ENCODE measurements at regions not wholly inside any gene's neighbourhood (a gene's known extent, or its start where the extent isn't known, plus 50 kb on each side); places are given as distances from the start of the nearest gene placed in this dataset.

DNA sequence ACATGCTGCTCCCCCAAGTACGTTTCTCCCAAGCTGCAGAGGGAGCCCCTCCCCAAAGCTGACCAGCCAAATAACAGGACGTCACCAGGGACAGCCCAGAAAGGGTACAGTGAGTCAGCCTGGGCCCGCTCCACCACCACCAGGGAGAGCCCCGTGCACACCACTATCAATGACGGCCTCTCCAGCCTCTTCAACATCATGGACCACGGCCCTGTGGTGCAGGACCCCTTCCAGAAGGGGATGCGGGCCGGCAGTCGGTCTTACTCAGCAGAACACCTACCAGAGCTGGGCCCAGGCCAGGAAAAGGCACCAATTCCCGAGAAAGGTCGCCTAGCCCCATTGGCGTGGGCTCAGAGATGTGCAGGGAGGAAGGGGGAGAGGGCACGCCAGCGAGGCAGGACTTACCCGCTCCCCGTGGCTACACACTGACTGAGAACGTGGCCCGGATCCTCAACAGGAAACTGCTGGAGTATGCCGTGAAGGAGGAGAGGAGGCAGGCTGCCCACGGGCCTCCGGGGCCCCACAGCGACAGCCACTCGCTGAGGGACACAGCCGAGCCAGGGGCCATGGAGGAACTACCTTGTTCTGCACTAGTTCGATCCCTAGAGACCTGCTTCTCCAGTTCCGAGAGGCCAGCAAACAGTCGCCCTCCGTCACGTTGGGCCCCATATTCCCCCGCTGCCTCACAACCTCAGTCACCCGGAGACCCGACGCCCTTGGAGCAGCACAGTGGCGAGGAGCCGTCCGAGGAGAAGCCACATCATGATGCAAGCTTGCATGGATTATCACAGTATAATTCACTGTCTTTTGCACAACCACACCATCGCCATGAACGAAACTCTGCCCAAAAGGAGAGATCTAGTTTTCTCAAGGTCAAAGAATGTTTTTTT, 815.9 kb upstream of the KLHL1 start:
- Histone ChIP-seq H3K23ac (ENCODE audit: insufficient read length, low read depth, low read length) (no peak overlapping the region), H4K5ac (ENCODE audit: insufficient read length, low read depth, low read length) (no peak overlapping the region), H3T11ph (ENCODE audit: low read length) (no peak overlapping the region), H2AK5ac (ENCODE audit: insufficient read length, low read length) (no peak overlapping the region), H3K23me2 (ENCODE audit: insufficient read length, low read depth, low read length, poor library complexity, severe bottlenecking) (no peaks in the 10 kb centered on the region), H3K14ac (ENCODE audit: insufficient read depth, low read length) (no peak overlapping the region), H3K9ac (ENCODE audit: extremely low read depth, insufficient read length, low read length) (no peak overlapping the region), H4K20me1 (ENCODE audit: control insufficient read depth, insufficient read depth, insufficient read length) (no peaks in the 10 kb centered on the region), H2BK5ac (ENCODE audit: insufficient read length, low read length) (no peak overlapping the region), H3K4me2 (ENCODE audit: insufficient read depth, insufficient read length, low read length) (no peak overlapping the region), H4K8ac (replicated peaks; ENCODE audit: insufficient read length, low read depth, low read length) (no peak overlapping the region), H4K91ac (ENCODE audit: insufficient read length, low read depth, low read length) (no peak overlapping the region), H3K18ac (ENCODE audit: insufficient read length, low read depth, low read length) (no peak overlapping the region), H3K27me3 (ENCODE audit: insufficient read depth, low read length) (no peaks in the 10 kb centered on the region), H2BK20ac (ENCODE audit: low read depth, low read length, poor library complexity, severe bottlenecking) (no peak overlapping the region), H3K79me1 (ENCODE audit: insufficient read depth, low read depth, low read length, poor library complexity, severe bottlenecking) (no peaks in the 10 kb centered on the region), H2BK15ac (ENCODE audit: low read depth, low read length) (no peak overlapping the region), H3K27ac (ENCODE audit: insufficient read length, low read depth, low read length) (no peak overlapping the region), H2BK120ac (ENCODE audit: low read depth, low read length, poor library complexity, severe bottlenecking) (no peak overlapping the region), H2BK12ac (ENCODE audit: insufficient read length, low read depth, low read length) (no peak overlapping the region), H3K4ac (ENCODE audit: low read depth, low read length) (no peak overlapping the region), H3K56ac (ENCODE audit: insufficient read length, low read depth, low read length) (no peak overlapping the region), H3K9me3 (ENCODE audit: control insufficient read depth, low read depth, low read length) (no peaks in the 10 kb centered on the region), H2AFZ (ENCODE audit: low read length) (no peak overlapping the region), H3K4me1 (ENCODE audit: insufficient read depth, low read length) (no peaks in the 10 kb centered on the region), H3K79me2 (ENCODE audit: insufficient read depth, low read length) (no peaks in the 10 kb centered on the region)
- Mint-ChIP-seq H3K9me3 (peaks cover 0 to 2% of the 10 kb centered on the region in 2 experiments; a peak in 1 of 5 replicates), H3K4me3 (no peak overlapping the region), H3K36me3 (ENCODE audit: insufficient read depth in 1 of 3, low read depth in 3 of 3) (no peaks in the 10 kb centered on the region), H3K27ac (peak overlapping the region in 1 of 3 experiments; percentile 64; a peak in 1 of 7 replicates), H3K27me3 (ENCODE audit: low read depth) (no peaks in the 10 kb centered on the region), H3K4me1 (no peaks in the 10 kb centered on the region)
- TF ChIP-seq CTCF (conservative IDR thresholded peaks at IDR 0.05), result no peak
- no CpG with 5 or more reads among the region's 38 CpGs for WGBS (ENCODE audit: extremely low coverage, insufficient read length, low lambda C conversion rate)
- DNase-seq, result peak; percentile 25
